Skeletal muscle tissue (tissue), 3 donors: ENCODE measurements at regions not wholly inside any gene's neighbourhood (a gene's known extent, or its start where the extent isn't known, plus 50 kb on each side); places are given as distances from the start of the nearest gene placed in this dataset.

ENCODE experiments used
- H3K27ac ChIP-seq: one replicate; pipeline ENCODE4 v1.7.0; 2013; ENCODE audit warnings: mild to moderate bottlenecking, low read depth, low read length, inconsistent platforms
- H3K27me3 ChIP-seq, 3 donors: one replicate each; pipeline ENCODE4 v1.7.0; 2013; ENCODE audit warnings: low read length in 3 of 3; ENCODE audit not compliant: control insufficient read depth in 3 of 3, insufficient read depth in 3 of 3
- H3K36me3 ChIP-seq, 3 donors: one replicate each; pipeline ENCODE4 v1.7.0; 2013; ENCODE audit warnings: low read length in 3 of 3; ENCODE audit not compliant: control insufficient read depth in 3 of 3, insufficient read depth in 3 of 3
- H3K4me1 ChIP-seq, 3 donors: one replicate each; pipeline ENCODE4 v1.7.0; 2013; ENCODE audit warnings: low read length in 3 of 3, mild to moderate bottlenecking in 3 of 3; ENCODE audit not compliant: control insufficient read depth in 3 of 3, insufficient read depth in 3 of 3
- H3K4me3 ChIP-seq, 3 donors: one replicate each; pipeline ENCODE4 v1.7.0; 2013; ENCODE audit warnings: low read length in 3 of 3
- H3K9ac ChIP-seq, 3 donors: one replicate each; pipeline ENCODE4 v1.7.0; 2013; ENCODE audit warnings: low read length in 3 of 3, mild to moderate bottlenecking in 3 of 3, moderate library complexity in 2 of 3, low read depth in 1 of 3
- H3K9me3 ChIP-seq, 3 donors: one replicate each; pipeline ENCODE4 v1.7.0; 2013; ENCODE audit warnings: low read length in 3 of 3; ENCODE audit not compliant: control insufficient read depth in 3 of 3
- donor health status: Osteomylitis.

DNA sequence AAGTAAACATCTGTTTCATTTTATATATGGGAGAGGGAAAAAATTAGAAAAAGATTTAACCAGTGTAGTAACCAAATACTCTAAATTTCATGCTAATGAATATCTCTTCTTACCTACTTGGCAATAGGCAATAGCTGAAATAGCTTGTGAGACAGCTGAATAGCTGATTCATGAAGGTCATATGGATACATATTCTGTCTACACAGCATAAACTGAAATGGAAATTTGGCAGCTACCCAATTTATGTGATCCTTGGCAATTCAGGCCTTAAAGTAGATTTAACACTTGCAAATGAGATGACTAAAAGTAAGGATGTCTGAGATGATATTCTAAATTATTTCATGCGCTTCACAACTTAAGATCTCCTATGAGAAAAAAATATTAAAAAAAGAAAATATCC is 261.2 kb upstream of the SEMA3A start:
- Histone ChIP-seq H3K4me3 (no peak overlapping the region), H3K9ac (no peak overlapping the region), H3K9me3 (no peaks in the 10 kb centered on the region), H3K27me3 (no peaks in the 10 kb centered on the region), H3K36me3 (no peaks in the 10 kb centered on the region), H3K27ac (no peak overlapping the region), H3K4me1 (no peaks in the 10 kb centered on the region)

GRCh38 chr7:84454174-84454959 is 259.8 kb upstream of the SEMA3A start:
- H3K4me1 ChIP-seq, result no peaks in the 10 kb centered on the region
- no peaks in the 10 kb centered on the region for H3K36me3 ChIP-seq
- no peaks in the 10 kb centered on the region for H3K27me3 ChIP-seq
- no peaks in the 10 kb centered on the region for H3K9me3 ChIP-seq
- no peak overlapping the region for H3K4me3 ChIP-seq
- H3K27ac ChIP-seq, result no peak overlapping the region
- no peak overlapping the region for H3K9ac ChIP-seq

DNA sequence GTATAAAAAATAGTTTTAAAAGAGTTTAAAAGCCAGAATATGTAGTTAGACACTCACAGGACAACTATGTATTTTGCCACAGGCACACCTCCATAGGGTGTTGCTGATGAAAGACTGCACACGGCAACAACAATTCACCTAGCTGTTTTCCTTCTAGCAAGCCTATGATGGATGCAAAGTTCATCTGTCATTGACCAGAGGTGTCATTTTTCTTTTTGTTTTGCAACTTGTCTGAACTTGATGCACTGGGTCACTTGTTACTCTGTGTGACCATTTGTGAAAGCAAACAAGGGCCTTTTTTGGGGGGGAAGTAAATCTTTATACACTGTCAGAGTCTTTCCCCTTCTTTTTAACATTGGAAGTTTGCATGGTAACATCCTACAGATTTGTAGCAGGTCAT is 258.0 kb upstream of the SEMA3A start:
- Histone ChIP-seq H3K36me3 (no peaks in the 10 kb centered on the region), H3K27ac (no peak overlapping the region), H3K9ac (no peak overlapping the region), H3K4me3 (no peak overlapping the region), H3K9me3 (no peaks in the 10 kb centered on the region), H3K4me1 (no peaks in the 10 kb centered on the region), H3K27me3 (no peaks in the 10 kb centered on the region)

GRCh38 chr7:84450772-84451171 is 256.2 kb upstream of the SEMA3A start:
- H3K27me3 ChIP-seq, result no peaks in the 10 kb centered on the region
- no peaks in the 10 kb centered on the region for H3K36me3 ChIP-seq
- no peak overlapping the region for H3K27ac ChIP-seq
- H3K9me3 ChIP-seq, result no peaks in the 10 kb centered on the region
- no peak overlapping the region for H3K9ac ChIP-seq
- no peaks in the 10 kb centered on the region for H3K4me1 ChIP-seq
- no peak overlapping the region for H3K4me3 ChIP-seq

- no peaks in the 10 kb centered on the region for H3K9me3 ChIP-seq
- H3K9ac ChIP-seq, result no peak overlapping the region
- no peaks in the 10 kb centered on the region for H3K27me3 ChIP-seq
- H3K4me1 ChIP-seq, result no peaks in the 10 kb centered on the region
- no peaks in the 10 kb centered on the region for H3K36me3 ChIP-seq
- H3K4me3 ChIP-seq, result no peak overlapping the region
- H3K27ac ChIP-seq, result no peak overlapping the region
Measured at GRCh38 chr7:84447636-84448293, 253.2 kb upstream of the SEMA3A start.

GRCh38 chr7:84446991-84447480 is 252.4 kb upstream of the SEMA3A start:
- Histone ChIP-seq H3K4me3 (no peak overlapping the region), H3K36me3 (no peaks in the 10 kb centered on the region), H3K27me3 (no peaks in the 10 kb centered on the region), H3K9ac (no peak overlapping the region), H3K27ac (no peak overlapping the region), H3K9me3 (no peaks in the 10 kb centered on the region), H3K4me1 (no peaks in the 10 kb centered on the region)

GRCh38 chr7:84425702-84426259 is 231.2 kb upstream of the SEMA3A start:
- H3K27me3 ChIP-seq, result no peaks in the 10 kb centered on the region
- H3K36me3 ChIP-seq, result no peaks in the 10 kb centered on the region
- H3K4me3 ChIP-seq, result no peak overlapping the region
- no peak overlapping the region for H3K27ac ChIP-seq
- no peak overlapping the region for H3K9ac ChIP-seq
- H3K4me1 ChIP-seq, result no peaks in the 10 kb centered on the region
- H3K9me3 ChIP-seq, result no peaks in the 10 kb centered on the region

GRCh38 chr7:84422790-84423189 is 228.2 kb upstream of the SEMA3A start:
- no peak overlapping the region for H3K27ac ChIP-seq
- H3K9ac ChIP-seq, result no peak overlapping the region
- no peaks in the 10 kb centered on the region for H3K27me3 ChIP-seq
- H3K4me3 ChIP-seq, result no peak overlapping the region
- no peaks in the 10 kb centered on the region for H3K36me3 ChIP-seq
- H3K4me1 ChIP-seq, result no peaks in the 10 kb centered on the region
- peaks cover 0 to 2% (median 0%) of the 10 kb centered on the region in 3 donors for H3K9me3 ChIP-seq

DNA sequence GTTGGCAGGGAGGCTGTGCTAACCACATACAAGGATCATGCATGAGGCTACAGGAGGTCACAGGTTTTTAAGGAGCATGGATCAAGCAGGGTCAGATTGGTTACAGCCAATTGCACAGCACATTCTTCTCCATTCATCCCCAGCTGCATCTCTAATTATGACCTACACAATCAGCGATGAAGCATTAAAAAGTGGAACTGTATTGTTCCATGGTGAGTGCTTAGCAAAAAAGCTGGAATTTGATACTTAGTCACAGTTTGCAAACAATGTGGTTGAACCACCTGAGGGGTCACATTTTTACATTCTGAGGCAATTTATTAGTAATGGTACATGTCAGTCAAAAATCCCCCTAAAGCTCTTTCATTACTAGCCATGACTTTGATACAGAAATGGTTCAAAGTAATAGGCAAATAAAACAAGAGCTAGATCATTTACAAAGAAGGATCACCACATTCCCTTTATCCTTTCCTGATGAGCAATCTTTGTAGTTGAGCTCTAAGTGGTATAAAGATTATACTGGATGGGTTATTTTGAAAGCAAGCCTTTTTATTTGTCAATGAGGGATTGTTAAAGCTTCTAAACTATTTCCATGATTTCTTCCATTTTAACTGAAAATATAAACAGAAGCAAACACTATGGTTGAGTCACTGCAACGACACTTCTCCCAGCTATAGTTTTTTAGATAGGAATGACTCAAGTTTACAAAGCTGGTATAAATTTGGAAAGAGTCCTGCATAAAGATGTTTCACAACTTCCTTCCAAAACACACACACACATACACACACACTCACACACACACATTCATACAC is 217.8 kb upstream of the SEMA3A start:
- H3K27me3 ChIP-seq, result no peaks in the 10 kb centered on the region
- no peaks in the 10 kb centered on the region for H3K36me3 ChIP-seq
- no peak overlapping the region for H3K27ac ChIP-seq
- no peaks in the 10 kb centered on the region for H3K9me3 ChIP-seq
- H3K4me3 ChIP-seq, result no peak overlapping the region
- H3K4me1 ChIP-seq, result no peaks in the 10 kb centered on the region
- H3K9ac ChIP-seq, result no peak overlapping the region
